LNCAP (cell line): ENCODE measurements at regions not wholly inside any gene's neighbourhood (a gene's known extent, or its start where the extent isn't known, plus 50 kb on each side); places are given as distances from the start of the nearest gene placed in this dataset.

Experiments
- CTCF ChIP-seq: fragments of 450-650 bp; IDR thresholded peaks from 2 replicates; pipeline ENCODE4 v1.5.1; 2017; ENCODE audit warnings: mild to moderate bottlenecking

GRCh38 chr4:180641495-180641894 is 1601.7 kb upstream of the TENM3 start:
- TF ChIP-seq CTCF: 0 out of 2 replicates have a peak, but pooled peaks have one; percentile 12

- TF ChIP-seq CTCF: no peak
These were observed 1600.5 kb upstream of the TENM3 start for GRCh38 chr4:180642732-180643131.

- TF ChIP-seq CTCF: no peak
These were observed 1592.9 kb upstream of the TENM3 start for GRCh38 chr4:180650273-180650672.

GRCh38 chr4:180652533-180652932 is 1590.7 kb upstream of the TENM3 start:
- TF ChIP-seq CTCF: no peak

GRCh38 chr4:180655886-180656285 is 1587.3 kb upstream of the TENM3 start:
- no peak for TF ChIP-seq CTCF

- TF ChIP-seq CTCF: no peak
These were observed 1585.3 kb upstream of the TENM3 start for GRCh38 chr4:180657881-180658280.

- peak; percentile 70 for TF ChIP-seq CTCF
These were observed 1578.3 kb upstream of the TENM3 start for GRCh38 chr4:180664766-180665368.

GRCh38 chr4:180665481-180665880 is 1577.7 kb upstream of the TENM3 start:
- TF ChIP-seq CTCF: no peak
